HFFc6 (cell line): ENCODE measurements at regions not wholly inside any gene's neighbourhood (a gene's known extent, or its start where the extent isn't known, plus 50 kb on each side); places are given as distances from the start of the nearest gene placed in this dataset.
"Not testable (repeated sequence)": the region's sequence is repeated elsewhere in the genome, so short reads cannot be mapped to it uniquely, and the experiment has no call there.

Source experiments
- DNase-seq: peaks from one replicate; pipeline ENCODE4 v3.0.0-alpha.2; 2018
- H3K27ac Mint-ChIP-seq: 2 replicates; pipeline ENCODE4 v1.8.0; 2020; ENCODE audit warnings: mild to moderate bottlenecking, mixed read lengths
- H3K27me3 Mint-ChIP-seq: 2 replicates; pipeline ENCODE4 v1.8.0; 2021; ENCODE audit warnings: mild to moderate bottlenecking, moderate library complexity, mixed read lengths; ENCODE audit not compliant: insufficient read depth
- H3K36me3 Mint-ChIP-seq: 2 replicates; pipeline ENCODE4 v1.8.0; 2021; ENCODE audit warnings: low read depth, mixed read lengths
- H3K4me1 Mint-ChIP-seq: 2 replicates; pipeline ENCODE4 v1.8.0; 2020; ENCODE audit warnings: low read depth, mixed read lengths
- H3K4me3 Mint-ChIP-seq: 2 replicates; pipeline ENCODE4 v1.8.0; 2020; ENCODE audit warnings: mild to moderate bottlenecking, moderate library complexity, mixed read lengths
- H3K9me3 Mint-ChIP-seq: 2 replicates; pipeline ENCODE4 v1.8.0; 2020; ENCODE audit warnings: mild to moderate bottlenecking, mixed read lengths
- TF ChIP-seq, protein P1 (sequence below): fragments of 200-600 bp; sonication (generic); IDR thresholded peaks from 2 replicates; pipeline ENCODE4 v1.5.0; 2021; ENCODE audit warnings: antibody characterized with exemption, mild to moderate bottlenecking

DNA sequence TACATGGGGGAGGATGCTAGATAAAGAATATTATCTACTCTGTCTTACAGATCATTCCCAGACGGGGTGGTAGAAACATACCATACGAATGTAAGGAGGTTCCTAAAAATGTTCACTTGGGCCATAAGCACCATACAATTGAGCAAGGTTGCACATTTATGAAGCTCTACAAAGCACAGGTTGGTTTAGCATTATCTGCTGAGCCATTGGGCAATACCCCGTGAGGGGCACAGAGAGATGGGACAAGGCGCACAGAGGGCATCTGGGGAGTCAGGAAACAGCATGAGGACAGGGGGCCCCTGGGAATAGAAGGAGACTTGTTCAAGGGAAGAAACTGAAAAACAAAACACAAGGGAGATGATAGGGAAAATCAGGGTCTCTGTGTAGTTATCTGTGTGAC, 305.3 kb downstream of the TRIML1 start:
- H3K27me3 Mint-ChIP-seq = peaks cover 2% of the 10 kb centered on the region; the same call in 1 of the 2 replicates
- peak overlapping the region; percentile 47; the same call in 1 of the 2 replicates for H3K4me3 Mint-ChIP-seq
- H3K9me3 Mint-ChIP-seq = peaks cover 17% of the 10 kb centered on the region; the same call in 1 of the 2 replicates

DNA sequence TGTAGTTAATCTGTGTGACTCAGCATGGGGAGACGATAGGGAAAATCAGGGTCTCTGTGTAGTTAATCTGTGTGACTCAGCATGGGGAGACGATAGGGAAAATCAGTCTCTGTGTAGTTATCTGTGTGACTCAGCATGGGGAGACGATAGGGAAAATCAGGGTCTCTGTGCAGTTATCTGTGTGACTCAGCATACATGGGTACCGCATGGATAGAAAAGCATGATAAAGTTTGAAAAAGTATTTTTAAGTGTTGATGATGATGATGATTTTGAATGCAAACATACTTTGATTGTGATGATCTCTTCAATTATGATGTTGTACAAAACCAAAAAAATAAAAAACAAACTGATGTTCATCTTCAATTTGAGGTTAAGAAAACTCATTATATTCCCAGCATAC, 309.8 kb downstream of the TRIML1 start:
- not testable (repeated sequence) for H3K9me3 Mint-ChIP-seq, H3K4me1 Mint-ChIP-seq, H3K36me3 Mint-ChIP-seq, H3K4me3 Mint-ChIP-seq, H3K27me3 Mint-ChIP-seq, DNase-seq
- H3K27ac Mint-ChIP-seq = peak overlapping the region; percentile 60

More for the DNA sequence above, 305.3 kb downstream of the TRIML1 start:
- Mint-ChIP-seq H3K27ac (peak overlapping the region; percentile 80; the same call in 1 of the 2 replicates), H3K36me3 (no peaks in the 10 kb centered on the region), H3K4me1 (peaks cover 5% of the 10 kb centered on the region; the same call in 1 of the 2 replicates)
- no peak for DNase-seq
- TF ChIP-seq, protein P1, sequence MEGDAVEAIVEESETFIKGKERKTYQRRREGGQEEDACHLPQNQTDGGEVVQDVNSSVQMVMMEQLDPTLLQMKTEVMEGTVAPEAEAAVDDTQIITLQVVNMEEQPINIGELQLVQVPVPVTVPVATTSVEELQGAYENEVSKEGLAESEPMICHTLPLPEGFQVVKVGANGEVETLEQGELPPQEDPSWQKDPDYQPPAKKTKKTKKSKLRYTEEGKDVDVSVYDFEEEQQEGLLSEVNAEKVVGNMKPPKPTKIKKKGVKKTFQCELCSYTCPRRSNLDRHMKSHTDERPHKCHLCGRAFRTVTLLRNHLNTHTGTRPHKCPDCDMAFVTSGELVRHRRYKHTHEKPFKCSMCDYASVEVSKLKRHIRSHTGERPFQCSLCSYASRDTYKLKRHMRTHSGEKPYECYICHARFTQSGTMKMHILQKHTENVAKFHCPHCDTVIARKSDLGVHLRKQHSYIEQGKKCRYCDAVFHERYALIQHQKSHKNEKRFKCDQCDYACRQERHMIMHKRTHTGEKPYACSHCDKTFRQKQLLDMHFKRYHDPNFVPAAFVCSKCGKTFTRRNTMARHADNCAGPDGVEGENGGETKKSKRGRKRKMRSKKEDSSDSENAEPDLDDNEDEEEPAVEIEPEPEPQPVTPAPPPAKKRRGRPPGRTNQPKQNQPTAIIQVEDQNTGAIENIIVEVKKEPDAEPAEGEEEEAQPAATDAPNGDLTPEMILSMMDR = no peak

DNA sequence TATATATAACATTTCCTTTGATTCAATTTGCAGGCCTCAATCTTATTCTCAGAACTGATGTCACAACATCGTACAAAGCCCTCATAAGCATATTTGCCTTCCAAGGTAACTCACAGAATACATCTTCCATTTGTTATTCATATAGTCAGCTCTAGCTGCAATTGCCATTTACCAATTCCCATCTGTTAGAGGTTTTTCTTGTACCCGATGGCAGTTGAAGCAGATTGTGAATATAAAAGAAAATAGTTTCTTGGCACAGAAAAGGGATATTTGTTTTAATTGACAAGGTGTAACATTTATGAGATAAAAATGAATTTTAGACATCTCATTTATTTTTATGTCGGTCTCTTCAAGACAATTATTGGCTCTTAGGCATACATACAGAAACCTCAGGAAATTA, 311.3 kb downstream of the TRIML1 start:
- H3K27ac Mint-ChIP-seq = no peak overlapping the region
- H3K36me3 Mint-ChIP-seq = peaks cover 5% of the 10 kb centered on the region
- TF ChIP-seq, protein P1 = no peak
- H3K9me3 Mint-ChIP-seq = peaks cover 8% of the 10 kb centered on the region
- no peak for DNase-seq
- H3K4me1 Mint-ChIP-seq = no peaks in the 10 kb centered on the region
- H3K4me3 Mint-ChIP-seq = no peak overlapping the region
- H3K27me3 Mint-ChIP-seq = peaks cover 2% of the 10 kb centered on the region; the same call in 1 of the 2 replicates

DNA sequence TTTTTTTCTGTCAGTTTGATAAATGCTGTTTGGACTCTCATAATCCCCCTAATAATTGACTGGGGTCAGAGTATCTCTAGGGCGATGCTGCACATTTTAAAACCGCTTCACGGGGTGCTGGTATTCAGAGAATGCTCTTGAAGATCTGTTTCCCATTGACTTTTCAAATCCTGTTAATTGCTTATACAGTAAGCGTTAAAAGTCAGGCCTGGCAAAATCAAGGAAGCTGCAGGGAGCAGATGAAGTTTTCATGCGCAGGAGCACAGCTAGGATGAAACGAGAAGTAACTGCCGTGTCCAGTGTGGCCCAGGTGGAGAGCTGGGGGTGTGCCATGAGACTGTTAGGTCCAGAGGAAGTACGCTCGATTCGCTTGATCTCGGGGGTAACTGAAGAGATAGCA, 312.9 kb downstream of the TRIML1 start:
- Mint-ChIP-seq H3K4me3 (no peak overlapping the region), H3K9me3 (peaks cover 10% of the 10 kb centered on the region), H3K4me1 (no peaks in the 10 kb centered on the region), H3K27ac (no peak overlapping the region), H3K36me3 (peaks cover 6% of the 10 kb centered on the region), H3K27me3 (peaks cover 2% of the 10 kb centered on the region; the same call in 1 of the 2 replicates)
- TF ChIP-seq, protein P1 = no peak
- no peak for DNase-seq

DNA sequence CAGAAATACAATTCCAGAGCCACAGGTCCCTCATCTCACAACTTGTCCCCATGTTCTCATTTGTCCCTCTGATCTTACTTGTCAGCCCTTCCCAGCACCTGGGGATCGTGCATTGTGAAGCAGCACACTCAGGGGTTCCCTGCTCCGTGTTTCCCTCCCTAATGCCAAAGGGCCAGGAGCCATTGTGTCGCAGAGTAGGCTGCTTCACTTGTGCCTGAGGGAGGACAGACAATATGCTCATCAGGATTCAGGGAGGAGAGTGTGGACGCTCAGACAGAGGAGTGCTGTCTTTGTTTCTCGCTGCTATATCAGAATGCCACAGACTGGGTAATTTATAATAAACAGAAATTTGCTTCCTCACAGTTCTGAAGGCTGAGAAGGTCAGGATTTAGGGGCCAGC, 315.3 kb downstream of the TRIML1 start:
- no peaks in the 10 kb centered on the region for H3K4me1 Mint-ChIP-seq
- no peak overlapping the region for H3K27ac Mint-ChIP-seq
- TF ChIP-seq, protein P1 = no peak
- peaks cover 6% of the 10 kb centered on the region for H3K36me3 Mint-ChIP-seq
- H3K27me3 Mint-ChIP-seq = peaks cover 2% of the 10 kb centered on the region; the same call in 1 of the 2 replicates
- no peak for DNase-seq
- peaks cover 22% of the 10 kb centered on the region for H3K9me3 Mint-ChIP-seq
- no peak overlapping the region for H3K4me3 Mint-ChIP-seq

DNA sequence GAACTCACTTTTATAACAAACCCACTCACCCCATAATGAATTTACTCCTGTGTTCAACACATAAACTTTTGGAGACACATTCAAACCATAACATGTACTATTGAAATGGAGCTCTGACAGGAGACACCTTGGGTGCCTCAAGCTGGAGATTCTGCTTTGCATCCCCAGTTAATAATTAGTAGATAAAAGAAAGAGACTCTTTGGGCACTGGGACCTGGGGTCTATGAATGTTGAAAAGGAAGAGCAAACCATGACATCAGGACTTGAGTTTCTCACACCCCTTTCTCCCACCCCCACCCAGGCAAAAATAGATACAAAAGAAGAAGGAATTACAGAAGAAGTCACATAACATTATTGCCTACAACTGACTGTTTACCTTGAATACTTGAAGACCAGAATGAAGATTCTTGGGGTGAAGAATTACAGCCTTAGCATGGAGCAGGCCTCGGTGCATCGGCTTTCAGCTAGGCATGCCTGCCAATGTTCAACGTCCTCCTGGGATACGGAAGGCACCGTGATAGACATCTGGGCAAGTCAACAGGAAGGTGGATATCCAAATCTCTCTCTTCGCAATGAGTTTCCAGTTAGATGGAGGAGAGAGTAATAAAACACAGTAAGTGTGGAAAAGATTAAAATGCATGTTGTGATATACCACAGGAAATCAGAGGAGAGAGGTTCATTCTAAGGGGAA, 316.0 kb downstream of the TRIML1 start:
- H3K36me3 Mint-ChIP-seq = peaks cover 6% of the 10 kb centered on the region
- H3K27me3 Mint-ChIP-seq = peaks cover 2% of the 10 kb centered on the region; the same call in 1 of the 2 replicates
- H3K9me3 Mint-ChIP-seq = peaks cover 22% of the 10 kb centered on the region
- no peak for DNase-seq
- TF ChIP-seq, protein P1 = no peak
- H3K4me3 Mint-ChIP-seq = no peak overlapping the region
- no peaks in the 10 kb centered on the region for H3K4me1 Mint-ChIP-seq
- no peak overlapping the region for H3K27ac Mint-ChIP-seq
